CD14-positive monocyte (primary cell): ENCODE measurements at regions not wholly inside any gene's neighbourhood (a gene's known extent, or its start where the extent isn't known, plus 50 kb on each side); places are given as distances from the start of the nearest gene placed in this dataset.

Source experiments
- DNase-seq, 3 donors: peaks; one replicate each; pipeline ENCODE4 v3.0.0-alpha.2; 2011 to 2022
- H2AFZ ChIP-seq: 2 replicates; pipeline ENCODE4 v1.6.0; 2012; ENCODE audit warnings: mild to moderate bottlenecking, low read depth, low read length, inconsistent platforms; ENCODE audit not compliant: insufficient read depth, poor library complexity, severe bottlenecking
- H3K27ac ChIP-seq, 2 donors: 1 replicate in 1 of 2; 2 replicates in 1 of 2; pipeline ENCODE4 v1.5.1; 2012 to 2013; ENCODE audit warnings: low read length in 2 of 2, control low read depth in 1 of 2, inconsistent platforms in 1 of 2, low read depth in 1 of 2, mild to moderate bottlenecking in 1 of 2
- H3K27me3 ChIP-seq, 2 donors: one replicate each; pipeline versions ENCODE4 v1.6.0 to v1.6.1; 2011 to 2013; ENCODE audit warnings: low read length in 2 of 2; ENCODE audit not compliant: control insufficient read depth in 2 of 2, insufficient read depth in 2 of 2
- H3K36me3 ChIP-seq, 2 donors: replicated peaks in 1 of 2; 1 replicate in 1 of 2; 2 replicates in 1 of 2; pipeline versions ENCODE4 v1.5.1 to v1.6.1; 2012 to 2013; ENCODE audit warnings: low read length in 2 of 2, control low read depth in 1 of 2, inconsistent platforms in 1 of 2, mild to moderate bottlenecking in 1 of 2; ENCODE audit not compliant: insufficient read depth in 2 of 2, control insufficient read depth in 1 of 2
- H3K4me1 ChIP-seq, 2 donors: 1 replicate in 1 of 2; 2 replicates in 1 of 2; pipeline versions ENCODE4 v1.5.1 to v1.6.1; 2012 to 2013; ENCODE audit warnings: low read length in 2 of 2, control low read depth in 1 of 2, inconsistent platforms in 1 of 2, mild to moderate bottlenecking in 1 of 2, moderate library complexity in 1 of 2; ENCODE audit not compliant: insufficient read depth in 2 of 2, control insufficient read depth in 1 of 2
- H3K4me2 ChIP-seq: replicated peaks from 2 replicates; pipeline ENCODE3; 2012; ENCODE audit warnings: low read length, moderate library complexity, mild to moderate bottlenecking; ENCODE audit not compliant: poor library complexity, severe bottlenecking; ENCODE audit errors: extremely low read depth
- H3K4me3 ChIP-seq, 3 experiments: fragments of 200-600 bp in 1 of 3; sonication (generic) in 1 of 3; replicated peaks in 1 of 3; 1 replicate in 2 of 3; 2 replicates in 1 of 3; pipeline ENCODE4 v1.5.1; 2011 to 2013; ENCODE audit warnings: low read length in 3 of 3, mild to moderate bottlenecking in 3 of 3, control low read depth in 2 of 3, low read depth in 2 of 3, inconsistent platforms in 1 of 3, moderate library complexity in 1 of 3
- H3K79me2 ChIP-seq: 2 replicates; pipeline ENCODE4 v1.6.0; 2012; ENCODE audit warnings: mild to moderate bottlenecking, control low read depth, inconsistent platforms, low read length, moderate library complexity; ENCODE audit not compliant: insufficient read depth
- H3K9ac ChIP-seq: 2 replicates; pipeline ENCODE4 v1.6.0; 2017; ENCODE audit warnings: low read length, mild to moderate bottlenecking; ENCODE audit not compliant: insufficient read depth, poor library complexity, severe bottlenecking
- H3K9me3 ChIP-seq, 2 donors: replicated peaks in 1 of 2; 1 replicate in 1 of 2; 2 replicates in 1 of 2; pipeline versions ENCODE4 v1.5.1 to v1.6.1; 2012 to 2013; ENCODE audit warnings: low read length in 2 of 2, control low read depth in 1 of 2; ENCODE audit not compliant: control insufficient read depth in 1 of 2, insufficient read depth in 1 of 2
- H4K20me1 ChIP-seq: 2 replicates; pipeline ENCODE4 v1.6.0; 2012; ENCODE audit warnings: mild to moderate bottlenecking, low read length, control low read depth, moderate library complexity; ENCODE audit not compliant: insufficient read depth
- H3K27ac Mint-ChIP-seq, 7 donors: one replicate each; pipeline ENCODE4 v1.8.0; 2020; ENCODE audit warnings: mild to moderate bottlenecking in 7 of 7, mixed read lengths in 7 of 7, moderate library complexity in 6 of 7, inconsistent platforms in 2 of 7
- H3K27me3 Mint-ChIP-seq, 3 donors: one replicate each; pipeline ENCODE4 v1.8.0; 2021 to 2022; ENCODE audit warnings: low read depth in 3 of 3, mild to moderate bottlenecking in 3 of 3, mixed read lengths in 3 of 3, moderate library complexity in 3 of 3, inconsistent platforms in 1 of 3
- H3K36me3 Mint-ChIP-seq, 2 donors: one replicate each; pipeline ENCODE4 v1.8.0; 2020; ENCODE audit warnings: mixed read lengths in 2 of 2, inconsistent platforms in 1 of 2, mild to moderate bottlenecking in 1 of 2
- H3K4me1 Mint-ChIP-seq: one replicate; pipeline ENCODE4 v1.8.0; 2020; ENCODE audit warnings: mild to moderate bottlenecking, mixed read lengths
- H3K4me3 Mint-ChIP-seq, 2 donors: one replicate each; pipeline ENCODE4 v1.8.0; 2020; ENCODE audit warnings: mild to moderate bottlenecking in 2 of 2, mixed read lengths in 2 of 2, moderate library complexity in 1 of 2
- H3K9me3 Mint-ChIP-seq, 7 donors: one replicate each; pipeline ENCODE4 v1.8.0; 2020 to 2022; ENCODE audit warnings: mixed read lengths in 7 of 7, mild to moderate bottlenecking in 6 of 7, moderate library complexity in 6 of 7, inconsistent platforms in 2 of 7
- CTCF ChIP-seq: fragments of 200-600 bp; IDR thresholded peaks from one replicate; pipeline ENCODE4 v1.8.0; 2022; ENCODE audit warnings: antibody characterized with exemption, mild to moderate bottlenecking
- WGBS: methylation state at CpG from one replicate; pipeline ENCODE4 v1.1.5; 2013; ENCODE audit warnings: missing lambda C conversion rate; ENCODE audit not compliant: insufficient coverage; 5-methylcytosine and 5-hydroxymethylcytosine counted together
- intact Hi-C, 2 donors: fragments of 100-400 bp; cut with micrococcal nuclease; formaldehyde crosslinking; loops; one replicate each; pipeline versions ENCODE4 v1.15.0 to v1.15.1; 2023

- H3K36me3 Mint-ChIP-seq: no peaks in the 10 kb centered on the region
- no peak for TF ChIP-seq CTCF
These were observed 907.6 kb upstream of the EPHA5 start for GRCh38 chr4:66577922-66578321.

GRCh38 chr4:66575008-66575696, 904.9 kb upstream of the EPHA5 start:
- no peak for TF ChIP-seq CTCF
- Histone ChIP-seq H2AFZ (no peak overlapping the region), H3K4me2 (no peak overlapping the region), H4K20me1 (no peaks in the 10 kb centered on the region), H3K79me2 (no peaks in the 10 kb centered on the region), H3K27ac (no peak overlapping the region), H3K36me3 (no peaks in the 10 kb centered on the region), H3K9ac (no peak overlapping the region), H3K27me3 (no peaks in the 10 kb centered on the region), H3K4me3 (no peak overlapping the region), H3K9me3 (no peaks in the 10 kb centered on the region), H3K4me1 (no peaks in the 10 kb centered on the region)
- 91% methylated on average over 8 of the region's 11 CpGs for WGBS
- intact Hi-C loops: no loop called here
- Mint-ChIP-seq H3K36me3 (no peaks in the 10 kb centered on the region), H3K27me3 (no peaks in the 10 kb centered on the region), H3K4me1 (no peaks in the 10 kb centered on the region), H3K9me3 (peaks cover 0 to 4% (median 0%) of the 10 kb centered on the region in 7 donors), H3K27ac (no peak overlapping the region), H3K4me3 (no peak overlapping the region)
- no peak for DNase-seq

More at GRCh38 chr4:66577922-66578321, 907.6 kb upstream of the EPHA5 start:
- no peaks in the 10 kb centered on the region for H4K20me1 ChIP-seq
- H2AFZ ChIP-seq: no peak overlapping the region
- no peaks in the 10 kb centered on the region for H3K4me1 ChIP-seq
- no peaks in the 10 kb centered on the region for H3K79me2 ChIP-seq
- no peaks in the 10 kb centered on the region for H3K27me3 Mint-ChIP-seq
- H3K4me3 ChIP-seq: no peak overlapping the region
- no peak for DNase-seq
- H3K27ac Mint-ChIP-seq: no peak overlapping the region
- H3K27ac ChIP-seq: no peak overlapping the region
- no peak overlapping the region for H3K9ac ChIP-seq
- H3K9me3 Mint-ChIP-seq: peaks cover 0 to 4% (median 0%) of the 10 kb centered on the region in 7 donors
- no peaks in the 10 kb centered on the region for H3K36me3 ChIP-seq
- H3K4me3 Mint-ChIP-seq: no peak overlapping the region
- intact Hi-C loops: no loop called here
- WGBS: no CpG with 5 or more reads among the region's 2 CpGs
- H3K4me1 Mint-ChIP-seq: no peaks in the 10 kb centered on the region
- no peaks in the 10 kb centered on the region for H3K27me3 ChIP-seq
- H3K4me2 ChIP-seq: no peak overlapping the region
- no peaks in the 10 kb centered on the region for H3K9me3 ChIP-seq
